ENCODE measurements at regions not wholly inside any gene's neighbourhood (a gene's known extent, or its start where the extent isn't known, plus 50 kb on each side); places are given as distances from the start of the nearest gene placed in this dataset.

GRCh38 chr6:90936286-90936685 is 349.4 kb upstream of the MAP3K7 start:
- no peak for DNase-seq (ENCODE audit: low read depth in 4 of 4, low spot score in 2 of 4)

- no peak for DNase-seq (ENCODE audit: low read depth in 4 of 4, low spot score in 2 of 4)
These were observed 348.1 kb upstream of the MAP3K7 start for GRCh38 chr6:90934966-90935365.

- DNase-seq (ENCODE audit: low read depth in 4 of 4, low spot score in 2 of 4): no peak
These were observed 347.2 kb upstream of the MAP3K7 start for GRCh38 chr6:90934081-90934480.

GRCh38 chr6:90932351-90932750 is 345.5 kb upstream of the MAP3K7 start:
- DNase-seq (ENCODE audit: low read depth in 4 of 4, low spot score in 2 of 4): no peak

GRCh38 chr6:90928051-90928450 is 341.2 kb upstream of the MAP3K7 start:
- DNase-seq (ENCODE audit: low read depth in 4 of 4, low spot score in 2 of 4): no peak

- DNase-seq (ENCODE audit: low read depth in 4 of 4, low spot score in 2 of 4): no peak
These were observed 338.9 kb upstream of the MAP3K7 start for GRCh38 chr6:90925726-90926125.

GRCh38 chr6:90922325-90922724 is 335.5 kb upstream of the MAP3K7 start:
- DNase-seq (ENCODE audit: low read depth in 4 of 4, low spot score in 2 of 4): no peak

- no peak for DNase-seq (ENCODE audit: low read depth in 4 of 4, low spot score in 2 of 4)
These were observed 331.5 kb upstream of the MAP3K7 start for GRCh38 chr6:90918361-90918760.

GRCh38 chr6:90917376-90917775 is 330.5 kb upstream of the MAP3K7 start:
- no peak for DNase-seq (ENCODE audit: low read depth in 4 of 4, low spot score in 2 of 4)

- no peak for DNase-seq (ENCODE audit: low read depth in 4 of 4, low spot score in 2 of 4)
These were observed 330.1 kb upstream of the MAP3K7 start for GRCh38 chr6:90916968-90917367.

GRCh38 chr6:90915224-90915915 is 328.5 kb upstream of the MAP3K7 start:
- no peak for DNase-seq (ENCODE audit: low read depth in 4 of 4, low spot score in 2 of 4)

- no peak for DNase-seq (ENCODE audit: low read depth in 4 of 4, low spot score in 2 of 4)
These were observed 327.4 kb upstream of the MAP3K7 start for GRCh38 chr6:90914312-90914711.

GRCh38 chr6:90913266-90913960 is 326.5 kb upstream of the MAP3K7 start:
- no peak for DNase-seq (ENCODE audit: low read depth in 4 of 4, low spot score in 2 of 4)

GRCh38 chr6:90911642-90912041 is 324.8 kb upstream of the MAP3K7 start:
- no peak for DNase-seq (ENCODE audit: low read depth in 4 of 4, low spot score in 2 of 4)

- no peak for DNase-seq (ENCODE audit: low read depth in 4 of 4, low spot score in 2 of 4)
These were observed 324.0 kb upstream of the MAP3K7 start for GRCh38 chr6:90910893-90911292.

GRCh38 chr6:90907931-90908655 is 321.2 kb upstream of the MAP3K7 start:
- no peak for DNase-seq (ENCODE audit: low read depth in 4 of 4, low spot score in 2 of 4)

- no peak for DNase-seq (ENCODE audit: low read depth in 4 of 4, low spot score in 2 of 4)
These were observed 318.5 kb upstream of the MAP3K7 start for GRCh38 chr6:90905351-90905750.

- DNase-seq (ENCODE audit: low read depth in 4 of 4, low spot score in 2 of 4): no peak
These were observed 313.2 kb upstream of the MAP3K7 start for GRCh38 chr6:90900034-90900433.

- no peak for DNase-seq (ENCODE audit: low read depth in 4 of 4, low spot score in 2 of 4)
These were observed 311.9 kb upstream of the MAP3K7 start for GRCh38 chr6:90898763-90899162.

- no peak for DNase-seq (ENCODE audit: low read depth in 4 of 4, low spot score in 2 of 4)
These were observed 309.2 kb upstream of the MAP3K7 start for GRCh38 chr6:90896075-90896547.

GRCh38 chr6:90895299-90896074 is 308.6 kb upstream of the MAP3K7 start:
- no peak for DNase-seq (ENCODE audit: low read depth in 4 of 4, low spot score in 2 of 4)
